IPS-NIHi7 (cell line): ENCODE measurements at regions not wholly inside any gene's neighbourhood (a gene's known extent, or its start where the extent isn't known, plus 50 kb on each side); places are given as distances from the start of the nearest gene placed in this dataset.

Source experiments
- DNase-seq: peaks from one replicate; pipeline ENCODE4 v3.0.0; 2012; ENCODE audit warnings: mixed read lengths; ENCODE audit errors: extremely low spot score

DNA sequence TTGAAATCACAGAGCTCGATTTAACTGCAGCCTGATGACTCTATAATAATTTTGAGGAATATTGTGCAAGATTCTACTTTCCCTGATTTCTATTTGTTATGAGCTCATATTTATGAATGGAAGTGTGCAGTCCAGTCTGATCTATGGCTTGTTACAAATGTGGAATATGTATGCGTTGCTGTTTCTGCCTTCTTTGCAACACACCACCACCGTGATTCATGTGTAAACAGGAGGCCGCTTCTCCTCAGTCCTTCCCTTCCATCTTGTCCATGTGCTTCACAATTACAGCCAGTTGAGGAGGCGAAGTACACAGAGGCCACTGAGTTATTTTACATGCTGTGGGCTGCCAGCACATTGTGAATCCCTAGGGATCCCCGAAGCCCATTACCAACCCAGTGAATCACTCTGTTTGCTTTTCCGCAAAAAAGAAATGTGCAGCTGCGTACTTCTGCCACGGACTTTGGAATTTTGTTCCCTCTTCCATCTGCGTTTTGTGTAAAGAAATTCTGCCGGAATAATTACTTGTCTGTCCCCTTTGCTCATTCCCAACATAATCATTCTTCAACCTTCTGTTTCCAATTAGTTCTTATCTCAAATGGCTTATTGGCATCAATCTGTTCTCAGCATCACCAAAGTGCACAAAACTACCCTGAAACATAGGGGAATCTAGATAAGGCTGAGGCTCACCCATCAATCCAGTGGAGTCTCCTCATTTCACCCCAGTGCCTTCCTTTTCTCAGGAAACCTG is 551.6 kb upstream of the CITED2 start:
- no peak for DNase-seq

DNA sequence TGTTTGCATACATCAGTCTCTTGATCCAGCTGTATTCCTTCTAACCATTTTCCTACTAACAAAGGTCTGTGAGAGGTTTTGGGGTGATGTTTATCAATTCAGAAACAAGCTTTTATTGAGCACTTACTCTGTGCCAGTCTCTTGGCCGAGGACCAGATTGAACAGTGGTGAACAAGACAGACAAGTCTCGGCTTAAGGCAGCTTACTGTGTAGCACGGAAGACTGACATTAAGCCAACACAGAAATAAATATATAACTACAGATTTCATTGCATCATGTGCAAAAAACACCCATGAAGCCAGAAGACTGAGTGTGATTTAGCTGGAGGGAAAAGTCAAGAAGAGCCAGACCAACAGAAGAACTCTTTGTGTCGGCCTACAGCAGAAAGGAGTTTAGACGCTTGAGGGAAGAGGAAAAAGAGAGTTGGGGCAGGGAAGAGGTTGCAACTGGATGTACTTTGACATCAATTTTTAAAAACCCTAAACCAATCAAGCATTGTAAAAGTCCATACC is 549.6 kb upstream of the CITED2 start:
- no peak for DNase-seq

GRCh38 chr6:139922236-139922635 is 547.8 kb upstream of the CITED2 start:
- no peak for DNase-seq

DNA sequence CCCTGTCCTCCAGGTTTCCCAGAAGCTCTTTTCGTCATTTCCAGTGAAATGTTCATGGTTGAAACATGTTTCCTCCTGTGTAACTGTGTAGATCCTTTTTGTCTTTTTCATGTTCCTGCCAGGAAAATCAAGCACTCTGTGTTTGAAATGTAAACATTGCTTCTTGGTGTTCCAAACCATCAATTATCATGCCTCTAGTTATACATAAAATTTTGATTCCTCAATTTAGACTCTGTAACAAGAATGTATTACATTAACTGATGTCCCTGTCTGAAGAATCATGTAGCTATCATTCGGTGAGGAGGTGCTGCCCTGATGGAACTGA is 546.3 kb upstream of the CITED2 start:
- DNase-seq = no peak

GRCh38 chr6:139920027-139920775 is 545.8 kb upstream of the CITED2 start:
- DNase-seq = no peak

- no peak for DNase-seq
Measured at GRCh38 chr6:139919107-139920026, 544.9 kb upstream of the CITED2 start.

GRCh38 chr6:139917951-139918630 is 543.6 kb upstream of the CITED2 start:
- no peak for DNase-seq

GRCh38 chr6:139914910-139915309 is 540.5 kb upstream of the CITED2 start:
- DNase-seq = no peak

- DNase-seq = no peak
Measured at GRCh38 chr6:139912735-139913400, 538.4 kb upstream of the CITED2 start.

DNA sequence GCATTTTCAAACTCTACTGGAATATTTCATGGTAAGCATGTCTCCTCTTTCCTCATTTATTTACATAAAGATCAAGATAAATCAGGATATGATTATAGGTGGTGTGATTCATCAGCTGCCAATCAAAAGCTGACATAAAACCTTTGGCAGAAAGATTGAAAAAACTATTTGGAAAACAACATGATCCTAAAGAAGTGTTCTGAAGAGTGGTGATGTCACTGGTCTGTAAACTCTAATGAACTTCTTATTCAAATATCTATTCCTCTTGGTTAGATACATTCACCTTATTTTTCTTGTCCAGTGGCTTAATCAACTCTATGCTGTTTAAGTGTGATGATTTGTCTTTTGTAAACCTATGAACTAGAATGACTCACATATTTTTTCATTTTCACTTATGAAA is 535.5 kb upstream of the CITED2 start:
- no peak for DNase-seq

DNA sequence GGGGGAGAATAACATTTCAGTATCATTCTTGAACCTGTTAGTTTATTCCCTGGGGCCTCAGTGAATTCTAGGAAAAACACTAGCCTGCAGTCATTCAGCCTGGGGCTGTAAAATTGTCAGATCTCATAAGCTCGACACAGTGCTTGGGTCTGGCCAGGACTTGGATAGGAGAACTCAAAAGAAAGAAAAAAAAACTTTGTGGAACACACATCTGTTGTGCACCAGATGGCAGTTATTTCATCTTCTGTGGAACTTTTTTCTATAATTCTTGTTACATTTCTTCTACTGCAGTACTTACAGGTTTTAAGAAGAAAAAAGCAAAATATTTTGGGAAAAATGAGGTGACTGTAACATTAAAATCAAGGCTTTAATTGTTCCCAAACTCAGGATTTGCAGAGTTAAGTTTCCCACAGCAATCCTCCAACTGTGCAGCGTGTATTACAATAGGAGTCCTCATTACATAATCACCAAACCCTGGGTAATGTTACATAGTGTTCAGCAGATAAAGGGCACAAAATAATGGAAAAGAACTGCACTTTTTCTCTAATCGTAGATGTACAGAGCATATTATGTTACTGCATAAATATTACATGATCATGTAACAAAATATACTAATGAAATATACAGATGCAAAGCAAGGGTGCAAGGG is 531.1 kb upstream of the CITED2 start:
- no peak for DNase-seq

DNA sequence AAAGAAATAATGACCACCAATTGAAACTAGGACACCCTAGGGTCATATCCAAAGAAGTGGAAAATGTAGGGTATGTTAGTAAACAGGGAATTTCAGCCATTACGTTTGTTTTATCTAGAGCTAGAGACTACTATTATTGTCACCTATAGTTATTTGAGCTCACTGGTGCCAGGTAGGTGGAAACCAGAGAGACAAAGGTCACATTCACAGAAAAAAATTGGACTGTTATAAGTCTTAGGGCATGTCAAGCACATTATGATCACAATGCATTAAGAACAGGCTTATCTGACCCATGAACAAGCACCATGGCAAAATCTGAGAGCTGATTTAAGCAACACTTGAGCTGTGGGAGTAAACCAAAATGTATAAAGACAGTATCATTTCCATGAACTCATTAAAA is 530.1 kb upstream of the CITED2 start:
- no peak for DNase-seq

DNA sequence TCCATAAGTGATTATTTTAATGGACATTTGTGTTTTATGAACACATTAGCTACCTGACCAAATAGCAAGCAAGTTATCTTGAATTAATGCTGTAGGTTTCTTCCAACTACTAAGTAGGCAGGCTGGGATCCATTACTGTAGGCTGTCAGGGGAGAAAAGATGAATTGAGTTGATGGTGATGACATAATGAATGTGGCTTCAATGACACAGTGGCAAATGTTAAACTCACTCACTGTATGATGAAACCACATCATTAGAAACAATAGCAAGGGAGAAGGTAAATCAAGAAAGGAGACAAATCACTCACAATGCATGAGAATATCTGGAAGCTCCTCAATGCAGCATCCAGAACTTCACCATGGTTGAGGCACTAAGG is 529.7 kb upstream of the CITED2 start:
- no peak for DNase-seq

- no peak for DNase-seq
Measured at GRCh38 chr6:139903411-139904157, 529.1 kb upstream of the CITED2 start.

GRCh38 chr6:139895205-139895793 is 520.9 kb upstream of the CITED2 start:
- no peak for DNase-seq

DNA sequence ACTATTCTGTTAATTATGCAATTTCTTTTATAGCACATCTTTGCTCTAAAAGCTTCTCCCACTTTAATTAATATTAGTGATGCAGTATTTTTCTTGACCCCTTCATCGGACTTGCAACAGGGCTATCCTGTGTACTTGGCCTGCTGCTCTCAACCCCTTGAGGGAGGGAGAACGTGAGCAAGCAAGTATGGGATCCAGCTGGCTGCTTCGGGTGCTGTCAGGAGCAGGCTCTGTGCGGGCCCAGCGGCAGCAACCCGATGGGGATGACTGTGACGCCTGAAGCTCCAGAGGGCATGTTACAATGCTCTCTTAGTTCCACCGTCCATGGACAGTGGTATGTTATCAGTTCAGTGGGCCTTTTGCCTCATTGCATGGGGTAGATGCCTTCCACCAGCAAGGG is 519.8 kb upstream of the CITED2 start:
- no peak for DNase-seq

DNA sequence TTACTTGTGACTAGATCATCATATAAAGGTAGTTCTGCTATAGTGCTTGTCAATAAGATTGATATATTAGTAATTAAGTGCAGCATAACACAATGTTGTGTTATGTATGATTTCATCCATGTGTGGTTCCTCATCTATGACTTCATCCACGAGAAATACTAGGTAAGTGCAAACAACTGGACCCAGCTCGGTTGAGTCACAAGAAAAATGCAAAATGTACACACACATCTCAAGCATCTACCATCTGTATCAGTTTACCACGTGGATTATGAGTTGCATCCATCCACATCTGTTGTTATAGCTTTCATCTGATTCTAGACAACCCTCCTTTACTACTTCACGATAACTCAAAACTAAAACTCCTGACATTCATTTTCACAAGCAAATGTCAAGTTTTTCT is 517.0 kb upstream of the CITED2 start:
- DNase-seq = no peak

DNA sequence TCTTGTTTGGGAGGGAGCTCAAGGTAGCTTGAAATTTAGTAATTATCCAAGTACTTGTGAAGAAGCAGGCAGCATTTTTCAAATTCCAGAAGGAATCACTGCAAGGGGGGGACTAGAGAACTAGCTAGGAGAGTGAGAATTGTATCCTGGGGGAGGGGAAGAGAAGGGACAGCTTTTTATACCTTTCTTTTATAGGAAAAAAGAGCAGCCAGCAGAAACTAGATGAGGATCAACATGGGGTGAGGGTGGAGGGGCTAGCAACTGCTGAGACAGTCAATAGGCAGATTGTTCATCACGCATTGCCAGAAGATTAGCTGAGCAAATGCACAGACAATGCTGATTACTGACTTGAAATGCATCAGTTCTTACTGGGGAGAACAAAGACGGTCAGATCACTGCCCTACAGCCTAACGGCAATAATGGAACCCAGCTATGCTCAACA is 514.3 kb upstream of the CITED2 start:
- DNase-seq = peak; percentile 41

- no peak for DNase-seq
Measured at GRCh38 chr6:139887275-139887674, 512.8 kb upstream of the CITED2 start.
